RWPE2 (cell line): ENCODE measurements at regions not wholly inside any gene's neighbourhood (a gene's known extent, or its start where the extent isn't known, plus 50 kb on each side); places are given as distances from the start of the nearest gene placed in this dataset.

Source experiments
- ATAC-seq: fragments of 200-7000 bp; cut with Tn5 transposase; 3 replicates; pipeline ENCODE4 v1.9.1; 2021; ENCODE audit warnings: low read depth
- DNase-seq: peaks from one replicate; pipeline ENCODE4 v3.0.0-alpha.2; 2020; ENCODE audit warnings: low spot score
- H3K27ac ChIP-seq: fragments of 450-650 bp; 2 replicates; pipeline ENCODE4 v1.5.1; 2017; ENCODE audit warnings: mild to moderate bottlenecking; ENCODE audit not compliant: poor library complexity, severe bottlenecking
- H3K27me3 ChIP-seq: fragments of 250-450 bp; sonication (Bioruptor Pico); 2 replicates; pipeline ENCODE4 v1.5.1; 2021; ENCODE audit warnings: mild to moderate bottlenecking, moderate library complexity; ENCODE audit not compliant: insufficient read depth, poor library complexity, severe bottlenecking
- H3K36me3 ChIP-seq: fragments of 250-450 bp; sonication (Bioruptor Pico); 2 replicates; pipeline ENCODE4 v1.5.1; 2020; ENCODE audit warnings: low read depth, mild to moderate bottlenecking, moderate library complexity
- H3K4me1 ChIP-seq: fragments of 250-450 bp; sonication (Bioruptor Pico); 2 replicates; pipeline ENCODE4 v1.5.1; 2021; ENCODE audit warnings: mild to moderate bottlenecking, moderate library complexity; ENCODE audit not compliant: insufficient read depth, poor library complexity, severe bottlenecking
- H3K4me3 ChIP-seq: fragments of 250-450 bp; sonication (Bioruptor Pico); 2 replicates; pipeline ENCODE4 v1.5.1; 2021; ENCODE audit warnings: mild to moderate bottlenecking, moderate library complexity; ENCODE audit not compliant: severe bottlenecking
- H3K9me3 ChIP-seq: fragments of 250-450 bp; sonication (Bioruptor Pico); 2 replicates; pipeline ENCODE4 v1.5.1; 2021; ENCODE audit warnings: mild to moderate bottlenecking, moderate library complexity; ENCODE audit not compliant: severe bottlenecking
- TF ChIP-seq, protein P1 (sequence below): fragments of 450-650 bp; IDR thresholded peaks from one replicate; pipeline ENCODE4 v1.5.1; 2017; ENCODE audit warnings: mild to moderate bottlenecking, moderate library complexity; ENCODE audit not compliant: poor library complexity, severe bottlenecking

DNA sequence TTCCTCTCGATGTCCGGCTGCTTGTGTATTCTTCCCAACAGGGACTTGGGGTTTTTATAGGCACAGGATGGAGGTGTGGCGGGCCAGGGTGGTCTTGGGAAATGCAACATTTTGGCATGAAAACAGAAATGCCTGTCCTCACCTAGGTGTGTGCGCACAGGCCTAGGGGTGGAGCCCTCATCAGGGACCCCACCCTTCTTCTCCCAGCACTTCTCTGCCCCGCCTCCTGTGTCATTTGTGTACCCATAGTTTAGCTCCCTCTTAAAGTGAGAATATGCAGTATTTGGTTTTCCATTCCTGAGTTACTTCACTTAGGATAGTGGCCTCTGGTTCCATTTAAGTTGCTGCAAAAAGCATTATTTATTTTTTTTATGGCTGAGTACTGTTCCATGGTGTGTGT lies 90.2 kb upstream of the ITGB1 start:
- Histone ChIP-seq H3K4me1 (no peaks in the 10 kb centered on the region), H3K36me3 (no peaks in the 10 kb centered on the region), H3K4me3 (no peak overlapping the region), H3K27ac (no peak overlapping the region), H3K27me3 (no peaks in the 10 kb centered on the region), H3K9me3 (no peaks in the 10 kb centered on the region)
- DNase-seq (no peak), ATAC-seq (no peak)
- TF ChIP-seq, protein P1, sequence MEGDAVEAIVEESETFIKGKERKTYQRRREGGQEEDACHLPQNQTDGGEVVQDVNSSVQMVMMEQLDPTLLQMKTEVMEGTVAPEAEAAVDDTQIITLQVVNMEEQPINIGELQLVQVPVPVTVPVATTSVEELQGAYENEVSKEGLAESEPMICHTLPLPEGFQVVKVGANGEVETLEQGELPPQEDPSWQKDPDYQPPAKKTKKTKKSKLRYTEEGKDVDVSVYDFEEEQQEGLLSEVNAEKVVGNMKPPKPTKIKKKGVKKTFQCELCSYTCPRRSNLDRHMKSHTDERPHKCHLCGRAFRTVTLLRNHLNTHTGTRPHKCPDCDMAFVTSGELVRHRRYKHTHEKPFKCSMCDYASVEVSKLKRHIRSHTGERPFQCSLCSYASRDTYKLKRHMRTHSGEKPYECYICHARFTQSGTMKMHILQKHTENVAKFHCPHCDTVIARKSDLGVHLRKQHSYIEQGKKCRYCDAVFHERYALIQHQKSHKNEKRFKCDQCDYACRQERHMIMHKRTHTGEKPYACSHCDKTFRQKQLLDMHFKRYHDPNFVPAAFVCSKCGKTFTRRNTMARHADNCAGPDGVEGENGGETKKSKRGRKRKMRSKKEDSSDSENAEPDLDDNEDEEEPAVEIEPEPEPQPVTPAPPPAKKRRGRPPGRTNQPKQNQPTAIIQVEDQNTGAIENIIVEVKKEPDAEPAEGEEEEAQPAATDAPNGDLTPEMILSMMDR: no peak

- Histone ChIP-seq H3K36me3 (no peaks in the 10 kb centered on the region), H3K27ac (no peak overlapping the region), H3K4me3 (no peak overlapping the region), H3K9me3 (no peaks in the 10 kb centered on the region), H3K27me3 (no peaks in the 10 kb centered on the region), H3K4me1 (no peaks in the 10 kb centered on the region)
- DNase-seq (no peak), ATAC-seq (no peak; the same call in 2 of the 3 replicates)
- TF ChIP-seq, protein P1: peak; percentile 14
Observed at GRCh38 chr10:33047655-33048054, 89.6 kb upstream of the ITGB1 start.

- ATAC-seq: no peak
- H3K4me3 ChIP-seq: no peak overlapping the region
- H3K4me1 ChIP-seq: no peaks in the 10 kb centered on the region
- H3K27me3 ChIP-seq: no peaks in the 10 kb centered on the region
- no peak overlapping the region for H3K27ac ChIP-seq
- TF ChIP-seq, protein P1: no peak
- H3K36me3 ChIP-seq: no peaks in the 10 kb centered on the region
- H3K9me3 ChIP-seq: no peaks in the 10 kb centered on the region
- no peak for DNase-seq
Observed at GRCh38 chr10:33046792-33047191, 88.8 kb upstream of the ITGB1 start.

- no peaks in the 10 kb centered on the region for H3K27me3 ChIP-seq
- ATAC-seq: no peak
- DNase-seq: no peak
- no peak overlapping the region for H3K27ac ChIP-seq
- H3K36me3 ChIP-seq: no peaks in the 10 kb centered on the region; the same call in 1 of the 2 replicates
- H3K9me3 ChIP-seq: no peaks in the 10 kb centered on the region
- no peaks in the 10 kb centered on the region for H3K4me1 ChIP-seq
- TF ChIP-seq, protein P1: no peak
- no peak overlapping the region for H3K4me3 ChIP-seq
Observed at GRCh38 chr10:33045421-33045820, 87.4 kb upstream of the ITGB1 start.

GRCh38 chr10:33042565-33042964 lies 84.5 kb upstream of the ITGB1 start:
- DNase-seq (no peak), ATAC-seq (no peak)
- H3K27ac ChIP-seq: no peak overlapping the region
- no peaks in the 10 kb centered on the region; the same call in 1 of the 2 replicates for H3K36me3 ChIP-seq
- H3K27me3 ChIP-seq: no peaks in the 10 kb centered on the region
- H3K4me3 ChIP-seq: no peak overlapping the region
- H3K4me1 ChIP-seq: no peaks in the 10 kb centered on the region
- no peaks in the 10 kb centered on the region for H3K9me3 ChIP-seq
- TF ChIP-seq, protein P1: no peak
